SU-DHL-6 (cell line): ENCODE measurements at regions not wholly inside any gene's neighbourhood (a gene's known extent, or its start where the extent isn't known, plus 50 kb on each side); places are given as distances from the start of the nearest gene placed in this dataset.

Source experiments
- H2AFZ ChIP-seq: fragments of 200-600 bp; sonication (generic); 2 replicates; pipeline ENCODE4 v1.6.1; 2014; ENCODE audit warnings: low read depth, mild to moderate bottlenecking, moderate library complexity, mixed read lengths, antibody characterized with exemption, low read length; ENCODE audit not compliant: severe bottlenecking
- H3F3A ChIP-seq: fragments of 200-600 bp; shearing (Covaris generic); 2 replicates; pipeline ENCODE4 v1.6.0; 2016; ENCODE audit warnings: antibody characterized with exemption, mild to moderate bottlenecking; ENCODE audit not compliant: insufficient read depth
- H3K27ac ChIP-seq: fragments of 200-600 bp; sonication (generic); 2 replicates; pipeline ENCODE4 v1.5.1; 2016; ENCODE audit warnings: low read depth, mild to moderate bottlenecking, low read length, moderate library complexity, mixed read lengths
- H3K27me3 ChIP-seq: fragments of 200-600 bp; sonication (generic), shearing (Covaris generic); 2 replicates; pipeline ENCODE4 v1.6.0; 2014; ENCODE audit warnings: mild to moderate bottlenecking, low read length
- H3K36me3 ChIP-seq: fragments of 200-600 bp; sonication (generic); 2 replicates; pipeline ENCODE4 v1.6.1; 2014; ENCODE audit warnings: mild to moderate bottlenecking, low read length, mixed read lengths
- H3K4me2 ChIP-seq: fragments of 300-600, 200-600 bp; shearing (Covaris generic), sonication (generic); 2 replicates; pipeline ENCODE4 v1.6.0; 2014; ENCODE audit warnings: low read length, low read depth, mild to moderate bottlenecking; ENCODE audit not compliant: poor library complexity, severe bottlenecking
- H3K4me3 ChIP-seq: fragments of 200-600 bp; sonication (generic); 2 replicates; pipeline ENCODE4 v1.5.1; 2014; ENCODE audit warnings: antibody characterized with exemption, low read length, mild to moderate bottlenecking, mixed read lengths; ENCODE audit not compliant: insufficient read depth, poor library complexity, severe bottlenecking
- H3K79me2 ChIP-seq: fragments of 200-600 bp; sonication (generic); 2 replicates; pipeline ENCODE4 v1.6.1; 2014; ENCODE audit warnings: mild to moderate bottlenecking, low read length, moderate library complexity; ENCODE audit not compliant: insufficient read depth
- H3K9ac ChIP-seq: fragments of 200-600 bp; sonication (generic); 2 replicates; pipeline ENCODE4 v1.7.0; 2014; ENCODE audit warnings: mild to moderate bottlenecking, low read length
- H3K9me2 ChIP-seq: fragments of 200-600 bp; sonication (generic); replicated peaks from 2 replicates; pipeline ENCODE4 v1.6.1; 2014; ENCODE audit warnings: low read length; ENCODE audit not compliant: insufficient read depth
- H3K9me3 ChIP-seq: fragments of 200-600 bp; sonication (generic); 2 replicates; pipeline ENCODE4 v1.6.1; 2014; ENCODE audit warnings: low read length, mixed read lengths; ENCODE audit not compliant: insufficient read depth
- H4K20me1 ChIP-seq: fragments of 200-600 bp; sonication (generic); 2 replicates; pipeline ENCODE4 v1.6.1; 2014; ENCODE audit warnings: low read depth, mild to moderate bottlenecking, antibody characterized with exemption, low read length, moderate library complexity, mixed read lengths
- CTCF ChIP-seq: fragments of 200-600 bp; sonication (generic); IDR thresholded peaks from one replicate; pipeline ENCODE4 v1.5.1; 2017; ENCODE audit warnings: antibody characterized with exemption, mild to moderate bottlenecking, low read length, moderate library complexity; ENCODE audit not compliant: insufficient read depth, poor library complexity, severe bottlenecking
- EZH2phosphoT487 ChIP-seq: fragments of 200-600 bp; sonication (generic), shearing (Covaris generic); conservative IDR thresholded peaks from 2 replicates; pipeline ENCODE4 v1.6.1; 2018; ENCODE audit warnings: mild to moderate bottlenecking, antibody characterized with exemption, low read length, moderate library complexity, mixed read lengths

- H3K27ac ChIP-seq: no peak overlapping the region
- no peak overlapping the region for H3K9ac ChIP-seq
- H3K4me3 ChIP-seq: no peak overlapping the region
- no peak overlapping the region for H2AFZ ChIP-seq
- no peaks in the 10 kb centered on the region for H4K20me1 ChIP-seq
- TF ChIP-seq EZH2phosphoT487: no peak
- no peak for TF ChIP-seq CTCF
- no peaks in the 10 kb centered on the region for H3K79me2 ChIP-seq
- H3K9me2 ChIP-seq: no peaks in the 10 kb centered on the region
- H3F3A ChIP-seq: no peaks in the 10 kb centered on the region
- no peaks in the 10 kb centered on the region for H3K36me3 ChIP-seq
- H3K4me2 ChIP-seq: no peak overlapping the region
- H3K27me3 ChIP-seq: no peaks in the 10 kb centered on the region
- H3K9me3 ChIP-seq: no peaks in the 10 kb centered on the region
Observed at GRCh38 chr11:39220069-39220468, 2239.4 kb downstream of the LRRC4C start.

- TF ChIP-seq CTCF (no peak), EZH2phosphoT487 (no peak)
- no peak overlapping the region for H3K4me2 ChIP-seq
Observed at GRCh38 chr11:39209981-39210380, 2249.5 kb downstream of the LRRC4C start.

GRCh38 chr11:39205236-39205995, 2254.0 kb downstream of the LRRC4C start:
- TF ChIP-seq EZH2phosphoT487 (no peak), CTCF (no peak)
- no peaks in the 10 kb centered on the region for H3K9me2 ChIP-seq
- H3F3A ChIP-seq: no peaks in the 10 kb centered on the region
- H2AFZ ChIP-seq: no peak overlapping the region
- no peak overlapping the region for H3K4me2 ChIP-seq
- H3K36me3 ChIP-seq: no peaks in the 10 kb centered on the region
- H3K27ac ChIP-seq: no peak overlapping the region
- H3K79me2 ChIP-seq: no peaks in the 10 kb centered on the region
- H3K9me3 ChIP-seq: no peaks in the 10 kb centered on the region
- H3K4me3 ChIP-seq: no peak overlapping the region
- H3K27me3 ChIP-seq: no peaks in the 10 kb centered on the region
- H4K20me1 ChIP-seq: no peaks in the 10 kb centered on the region
- H3K9ac ChIP-seq: no peak overlapping the region

More at GRCh38 chr11:39209981-39210380, 2249.5 kb downstream of the LRRC4C start:
- Histone ChIP-seq H3K9me2 (no peaks in the 10 kb centered on the region), H3K27ac (no peak overlapping the region), H3K79me2 (no peaks in the 10 kb centered on the region), H3F3A (no peaks in the 10 kb centered on the region), H3K36me3 (no peaks in the 10 kb centered on the region), H3K4me3 (no peak overlapping the region), H3K9me3 (no peaks in the 10 kb centered on the region), H3K27me3 (no peaks in the 10 kb centered on the region), H2AFZ (no peak overlapping the region), H3K9ac (no peak overlapping the region), H4K20me1 (no peaks in the 10 kb centered on the region)
